NCI-H1417 (cell line): ENCODE measurements at regions not wholly inside any gene's neighbourhood (a gene's known extent, or its start where the extent isn't known, plus 50 kb on each side); places are given as distances from the start of the nearest gene placed in this dataset.
"Not testable (repeated sequence)": the region's sequence is repeated elsewhere in the genome, so short reads cannot be mapped to it uniquely, and the experiment has no call there.

ENCODE experiments used
- DNase-seq, 3 experiments: peaks; one replicate each; lab custom pipeline; 2025; lab: John Stamatoyannopoulos, UW

- DNase-seq, result peak in 2 of 3 experiments; percentile 51 to 75
Measured at GRCh38 chr12:89884416-89884898, 175.8 kb upstream of the ATP2B1 start.

GRCh38 chr12:89883630-89884389, 175.2 kb upstream of the ATP2B1 start:
- DNase-seq, result peak in 2 of 3 experiments; percentile 61 to 90

GRCh38 chr12:89882792-89883191, 174.2 kb upstream of the ATP2B1 start:
- no peak for DNase-seq

- no peak for DNase-seq
Measured at GRCh38 chr12:89882050-89882449, 173.4 kb upstream of the ATP2B1 start.

GRCh38 chr12:89880690-89881350, 172.2 kb upstream of the ATP2B1 start:
- no peak for DNase-seq

GRCh38 chr12:89879766-89880165, 171.1 kb upstream of the ATP2B1 start:
- DNase-seq, result no peak

- DNase-seq, result no peak
Measured at GRCh38 chr12:89878950-89879349, 170.3 kb upstream of the ATP2B1 start.

GRCh38 chr12:89878327-89878726, 169.7 kb upstream of the ATP2B1 start:
- no peak for DNase-seq

- DNase-seq, result no peak
Measured at GRCh38 chr12:89877671-89878070, 169.0 kb upstream of the ATP2B1 start.

GRCh38 chr12:89877136-89877535, 168.5 kb upstream of the ATP2B1 start:
- no peak for DNase-seq

- DNase-seq, result no peak
Measured at GRCh38 chr12:89875809-89876208, 167.2 kb upstream of the ATP2B1 start.

GRCh38 chr12:89875225-89875624, 166.6 kb upstream of the ATP2B1 start:
- no peak for DNase-seq

GRCh38 chr12:89874146-89874545, 165.5 kb upstream of the ATP2B1 start:
- DNase-seq, result no peak

GRCh38 chr12:89873745-89874144, 165.1 kb upstream of the ATP2B1 start:
- no peak for DNase-seq

- no peak for DNase-seq
Measured at GRCh38 chr12:89872922-89873630, 164.4 kb upstream of the ATP2B1 start.

GRCh38 chr12:89870413-89871184, 162.0 kb upstream of the ATP2B1 start:
- no peak for DNase-seq

GRCh38 chr12:89867611-89868010, 159.0 kb upstream of the ATP2B1 start:
- not testable (repeated sequence) for DNase-seq

GRCh38 chr12:89864411-89864810, 155.8 kb upstream of the ATP2B1 start:
- peak in 2 of 3 experiments; percentile 9 to 62 for DNase-seq

GRCh38 chr12:89863968-89864367, 155.3 kb upstream of the ATP2B1 start:
- DNase-seq, result peak in 2 of 3 experiments; percentile 22 to 79

GRCh38 chr12:89863493-89863938, 154.9 kb upstream of the ATP2B1 start:
- DNase-seq, result peak in 1 of 3 experiments; percentile 59

GRCh38 chr12:89862511-89863445, 154.1 kb upstream of the ATP2B1 start:
- no peak for DNase-seq
